Peyer's patch (tissue), 4 donors: ENCODE measurements at regions not wholly inside any gene's neighbourhood (a gene's known extent, or its start where the extent isn't known, plus 50 kb on each side); places are given as distances from the start of the nearest gene placed in this dataset.

Experiments used
- POLR2A ChIP-seq, 2 donors: fragments of 450-650 bp; IDR thresholded peaks; one replicate each; pipeline ENCODE4 v1.5.1; 2017; ENCODE audit warnings: antibody characterized with exemption in 2 of 2, mild to moderate bottlenecking in 2 of 2, moderate library complexity in 2 of 2
- TF ChIP-seq, protein P1 (sequence below), 6 experiments: fragments of 450-650 bp in 4 of 6; fragments of 200-600 bp in 2 of 6; sonication (generic) in 1 of 6; IDR thresholded peaks; one replicate each; pipeline ENCODE4 v1.5.1; 2017 to 2019; ENCODE audit warnings: antibody characterized with exemption in 6 of 6, mild to moderate bottlenecking in 3 of 6, moderate library complexity in 1 of 6

- TF ChIP-seq, protein P1, sequence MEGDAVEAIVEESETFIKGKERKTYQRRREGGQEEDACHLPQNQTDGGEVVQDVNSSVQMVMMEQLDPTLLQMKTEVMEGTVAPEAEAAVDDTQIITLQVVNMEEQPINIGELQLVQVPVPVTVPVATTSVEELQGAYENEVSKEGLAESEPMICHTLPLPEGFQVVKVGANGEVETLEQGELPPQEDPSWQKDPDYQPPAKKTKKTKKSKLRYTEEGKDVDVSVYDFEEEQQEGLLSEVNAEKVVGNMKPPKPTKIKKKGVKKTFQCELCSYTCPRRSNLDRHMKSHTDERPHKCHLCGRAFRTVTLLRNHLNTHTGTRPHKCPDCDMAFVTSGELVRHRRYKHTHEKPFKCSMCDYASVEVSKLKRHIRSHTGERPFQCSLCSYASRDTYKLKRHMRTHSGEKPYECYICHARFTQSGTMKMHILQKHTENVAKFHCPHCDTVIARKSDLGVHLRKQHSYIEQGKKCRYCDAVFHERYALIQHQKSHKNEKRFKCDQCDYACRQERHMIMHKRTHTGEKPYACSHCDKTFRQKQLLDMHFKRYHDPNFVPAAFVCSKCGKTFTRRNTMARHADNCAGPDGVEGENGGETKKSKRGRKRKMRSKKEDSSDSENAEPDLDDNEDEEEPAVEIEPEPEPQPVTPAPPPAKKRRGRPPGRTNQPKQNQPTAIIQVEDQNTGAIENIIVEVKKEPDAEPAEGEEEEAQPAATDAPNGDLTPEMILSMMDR (IDR thresholded peaks at IDR 0.05): peak; percentile 61 to 79 (median 72)
- TF ChIP-seq POLR2A (IDR thresholded peaks at IDR 0.05): no peak
Observed at GRCh38 chr1:65059930-65060538, 88.0 kb upstream of the AK4 start.
